Muscle of leg (tissue), 3 donors: ENCODE measurements at regions not wholly inside any gene's neighbourhood (a gene's known extent, or its start where the extent isn't known, plus 50 kb on each side); places are given as distances from the start of the nearest gene placed in this dataset.
A peak's percentile ranks its signal among the peaks of the same experiment; 100 is the strongest.
"Not testable (repeated sequence)": the region's sequence is repeated elsewhere in the genome, so short reads cannot be mapped to it uniquely, and the experiment has no call there.

Experiments
- DNase-seq: peaks from one replicate; pipeline ENCODE4 v3.0.0; 2013
- H3K27ac ChIP-seq: one replicate; pipeline ENCODE4 v1.5.1; 2013; ENCODE audit warnings: mild to moderate bottlenecking, low read length, control low read depth
- H3K27me3 ChIP-seq: one replicate; pipeline ENCODE4 v1.6.1; 2013; ENCODE audit warnings: low read length; ENCODE audit not compliant: control insufficient read depth, insufficient read depth
- H3K36me3 ChIP-seq: one replicate; pipeline ENCODE4 v1.6.1; 2013; ENCODE audit warnings: low read length; ENCODE audit not compliant: control insufficient read depth, insufficient read depth
- H3K4me1 ChIP-seq: one replicate; pipeline ENCODE4 v1.6.1; 2013; ENCODE audit warnings: low read length; ENCODE audit not compliant: control insufficient read depth, insufficient read depth
- H3K4me3 ChIP-seq: one replicate; pipeline ENCODE4 v1.5.1; 2013; ENCODE audit warnings: low read length, control low read depth
- H3K9me3 ChIP-seq: replicated peaks from 2 replicates; pipeline ENCODE4 v1.6.1; 2013; ENCODE audit warnings: low read depth, low read length; ENCODE audit not compliant: control insufficient read depth
- WGBS: methylation state at CpG from one replicate; pipeline ENCODE4 v1.1.5; 2013; ENCODE audit warnings: missing lambda C conversion rate; ENCODE audit not compliant: insufficient coverage; 5-methylcytosine and 5-hydroxymethylcytosine counted together

- H3K27me3 ChIP-seq, H3K9me3 ChIP-seq, H3K4me1 ChIP-seq, DNase-seq, H3K27ac ChIP-seq, H3K4me3 ChIP-seq, H3K36me3 ChIP-seq: not testable (repeated sequence)
- WGBS = 40% methylated on average over 1 of the region's 4 CpGs
These were observed 166.0 kb downstream of the RRAGB start for GRCh38 chrX:55883541-55883940.

- peak overlapping the region; percentile 63 for H3K4me3 ChIP-seq
- peak overlapping the region; percentile 15 for H3K27ac ChIP-seq
- no peaks in the 10 kb centered on the region for H3K9me3 ChIP-seq
- 20% methylated on average over 13 of the region's 20 CpGs for WGBS
- peaks cover 12% of the 10 kb centered on the region for H3K27me3 ChIP-seq
- H3K36me3 ChIP-seq = no peaks in the 10 kb centered on the region
- peak; percentile 56 for DNase-seq
- H3K4me1 ChIP-seq = no peaks in the 10 kb centered on the region
These were observed 190.5 kb downstream of the RRAGB start for GRCh38 chrX:55907968-55908607.

GRCh38 chrX:55908661-55909212, 191.2 kb downstream of the RRAGB start:
- peak overlapping the region; percentile 15 for H3K27ac ChIP-seq
- H3K4me1 ChIP-seq = no peaks in the 10 kb centered on the region
- WGBS = 26% methylated on average over 5 of the region's 19 CpGs
- H3K27me3 ChIP-seq = peaks cover 12% of the 10 kb centered on the region
- H3K36me3 ChIP-seq = no peaks in the 10 kb centered on the region
- DNase-seq = peak; percentile 11
- peak overlapping the region; percentile 63 for H3K4me3 ChIP-seq
- no peaks in the 10 kb centered on the region for H3K9me3 ChIP-seq

GRCh38 chrX:55919367-55920221, 202.0 kb downstream of the RRAGB start:
- peaks cover 4% of the 10 kb centered on the region for H3K9me3 ChIP-seq
- H3K36me3 ChIP-seq = no peaks in the 10 kb centered on the region
- H3K4me1 ChIP-seq = no peaks in the 10 kb centered on the region
- H3K27ac ChIP-seq = no peak overlapping the region
- no peaks in the 10 kb centered on the region for H3K27me3 ChIP-seq
- no peak for DNase-seq
- WGBS = 84% methylated on average over 7 of the region's 12 CpGs
- no peak overlapping the region for H3K4me3 ChIP-seq

GRCh38 chrX:55924574-55924973, 207.0 kb downstream of the RRAGB start:
- Histone ChIP-seq H3K9me3 (peaks cover 2% of the 10 kb centered on the region), H3K27me3 (no peaks in the 10 kb centered on the region), H3K36me3 (no peaks in the 10 kb centered on the region), H3K4me3 (no peak overlapping the region), H3K27ac (no peak overlapping the region), H3K4me1 (no peaks in the 10 kb centered on the region)
- no peak for DNase-seq
- WGBS = no CpG with 5 or more reads among the region's 6 CpGs

GRCh38 chrX:55928529-55928928, 211.0 kb downstream of the RRAGB start:
- H3K36me3 ChIP-seq, H3K4me1 ChIP-seq, H3K9me3 ChIP-seq, DNase-seq, H3K27me3 ChIP-seq, H3K27ac ChIP-seq, H3K4me3 ChIP-seq: not testable (repeated sequence)
